ENCODE measurements at regions not wholly inside any gene's neighbourhood (a gene's known extent, or its start where the extent isn't known, plus 50 kb on each side); places are given as distances from the start of the nearest gene placed in this dataset.

DNA sequence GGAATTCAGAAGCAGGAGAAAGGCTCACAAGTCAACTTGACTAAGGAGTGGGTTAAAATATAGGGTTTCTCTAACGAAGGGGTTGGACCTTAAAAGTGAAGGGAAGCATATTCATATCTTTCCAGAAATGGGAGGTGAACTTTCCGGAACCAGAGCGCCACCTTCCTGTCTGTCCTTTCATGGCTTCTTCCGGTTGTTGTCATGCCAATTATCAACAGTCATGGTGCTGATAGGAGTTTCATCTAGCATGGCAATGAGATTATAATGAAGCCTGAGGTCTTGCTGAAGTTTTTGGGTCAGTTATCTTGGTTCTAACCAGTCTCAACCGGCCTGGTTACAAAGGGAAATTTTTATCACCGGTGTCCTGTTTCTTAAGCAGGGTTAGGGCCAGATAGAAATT is 162.9 kb upstream of the NBEA start:
- peaks cover 11% of the 10 kb centered on the region for H3K9me3 Mint-ChIP-seq
- H3K4me1 Mint-ChIP-seq (ENCODE audit: unreplicated experiment) = no peaks in the 10 kb centered on the region
- H3K36me3 Mint-ChIP-seq = no peaks in the 10 kb centered on the region
- no peaks in the 10 kb centered on the region for H3K27me3 Mint-ChIP-seq
- DNase-seq (ENCODE audit: extremely low spot score, unreplicated experiment) = no peak
- H3K27ac Mint-ChIP-seq = no peak overlapping the region
- H3K4me3 Mint-ChIP-seq = no peak overlapping the region
- TF ChIP-seq, protein P1, sequence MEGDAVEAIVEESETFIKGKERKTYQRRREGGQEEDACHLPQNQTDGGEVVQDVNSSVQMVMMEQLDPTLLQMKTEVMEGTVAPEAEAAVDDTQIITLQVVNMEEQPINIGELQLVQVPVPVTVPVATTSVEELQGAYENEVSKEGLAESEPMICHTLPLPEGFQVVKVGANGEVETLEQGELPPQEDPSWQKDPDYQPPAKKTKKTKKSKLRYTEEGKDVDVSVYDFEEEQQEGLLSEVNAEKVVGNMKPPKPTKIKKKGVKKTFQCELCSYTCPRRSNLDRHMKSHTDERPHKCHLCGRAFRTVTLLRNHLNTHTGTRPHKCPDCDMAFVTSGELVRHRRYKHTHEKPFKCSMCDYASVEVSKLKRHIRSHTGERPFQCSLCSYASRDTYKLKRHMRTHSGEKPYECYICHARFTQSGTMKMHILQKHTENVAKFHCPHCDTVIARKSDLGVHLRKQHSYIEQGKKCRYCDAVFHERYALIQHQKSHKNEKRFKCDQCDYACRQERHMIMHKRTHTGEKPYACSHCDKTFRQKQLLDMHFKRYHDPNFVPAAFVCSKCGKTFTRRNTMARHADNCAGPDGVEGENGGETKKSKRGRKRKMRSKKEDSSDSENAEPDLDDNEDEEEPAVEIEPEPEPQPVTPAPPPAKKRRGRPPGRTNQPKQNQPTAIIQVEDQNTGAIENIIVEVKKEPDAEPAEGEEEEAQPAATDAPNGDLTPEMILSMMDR (conservative IDR thresholded peaks at IDR 0.05) = no peak

DNA sequence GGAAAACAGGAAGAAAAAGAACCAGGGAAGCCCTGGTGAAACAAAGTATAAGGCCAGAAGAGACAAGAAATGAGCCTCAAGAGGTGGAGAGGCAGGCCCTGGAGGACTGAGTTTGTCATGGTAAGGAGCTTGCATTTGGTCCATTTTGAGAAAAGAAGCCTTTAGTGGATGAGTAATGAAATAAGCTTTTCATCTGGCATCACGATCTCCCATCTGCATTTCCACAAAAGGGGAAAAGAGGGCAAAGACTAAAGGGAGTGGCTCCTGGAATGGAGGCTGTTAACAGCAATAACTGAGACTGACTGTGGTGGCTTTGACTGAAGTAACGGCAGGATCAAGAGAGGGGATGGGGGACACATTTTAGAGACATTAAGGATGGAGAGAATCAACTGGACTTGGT is 148.8 kb upstream of the NBEA start:
- no peaks in the 10 kb centered on the region for H3K4me1 Mint-ChIP-seq (ENCODE audit: unreplicated experiment)
- H3K27me3 Mint-ChIP-seq = peaks cover 4% of the 10 kb centered on the region
- H3K4me3 Mint-ChIP-seq = no peak overlapping the region
- H3K9me3 Mint-ChIP-seq = peaks cover 4% of the 10 kb centered on the region
- TF ChIP-seq, protein P1 (conservative IDR thresholded peaks at IDR 0.05) = no peak
- no peak overlapping the region for H3K27ac Mint-ChIP-seq
- H3K36me3 Mint-ChIP-seq = no peaks in the 10 kb centered on the region
- no peak for DNase-seq (ENCODE audit: extremely low spot score, unreplicated experiment)

DNA sequence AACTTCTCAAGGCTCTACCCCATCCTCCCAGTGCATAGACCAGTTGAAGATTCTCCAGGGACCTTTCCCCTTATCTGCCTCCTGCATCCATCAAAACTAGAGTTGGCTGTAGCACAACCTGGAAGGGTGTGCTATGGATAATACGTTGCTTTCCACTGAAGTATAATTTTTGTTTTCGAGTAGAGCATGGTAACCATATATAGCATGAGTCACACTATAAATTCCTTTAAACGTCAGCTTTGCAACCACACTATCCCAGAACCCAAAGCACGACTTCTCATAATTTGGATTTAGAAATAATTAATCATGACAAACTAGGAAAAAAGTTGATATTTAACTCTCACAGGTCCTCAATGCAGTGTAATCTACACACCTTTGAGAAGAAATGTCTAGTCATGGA is 138.3 kb upstream of the NBEA start:
- H3K4me1 Mint-ChIP-seq (ENCODE audit: unreplicated experiment) = no peaks in the 10 kb centered on the region
- H3K9me3 Mint-ChIP-seq = no peaks in the 10 kb centered on the region
- no peak for DNase-seq (ENCODE audit: extremely low spot score, unreplicated experiment)
- H3K27me3 Mint-ChIP-seq = no peaks in the 10 kb centered on the region
- H3K27ac Mint-ChIP-seq = no peak overlapping the region
- no peak overlapping the region for H3K4me3 Mint-ChIP-seq
- H3K36me3 Mint-ChIP-seq = no peaks in the 10 kb centered on the region
- TF ChIP-seq, protein P1 (conservative IDR thresholded peaks at IDR 0.05) = no peak

DNA sequence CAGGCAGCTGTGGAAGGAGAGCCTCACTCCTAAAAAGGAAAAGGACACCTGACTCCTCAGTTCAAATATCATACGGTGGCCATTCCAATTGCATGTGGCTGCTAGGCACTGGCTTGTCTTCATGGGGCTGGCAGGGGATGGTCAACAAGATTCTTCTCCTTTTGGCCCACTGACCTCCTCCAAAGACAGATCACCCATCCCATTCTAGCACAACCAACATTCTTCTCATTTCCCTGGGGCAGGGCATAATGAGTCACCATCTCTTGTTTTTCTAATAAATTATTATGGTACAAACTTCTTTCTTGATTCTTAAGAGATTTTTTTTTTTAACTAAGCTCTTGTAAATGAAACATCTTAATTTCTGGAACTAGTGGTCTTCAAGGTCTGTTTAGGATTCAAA is 136.7 kb upstream of the NBEA start:
- Mint-ChIP-seq H3K4me1 (ENCODE audit: unreplicated experiment) (no peaks in the 10 kb centered on the region), H3K27me3 (no peaks in the 10 kb centered on the region), H3K27ac (no peak overlapping the region), H3K36me3 (no peaks in the 10 kb centered on the region), H3K9me3 (no peaks in the 10 kb centered on the region), H3K4me3 (no peak overlapping the region)
- TF ChIP-seq, protein P1 (conservative IDR thresholded peaks at IDR 0.05) = no peak
- DNase-seq (ENCODE audit: extremely low spot score, unreplicated experiment) = no peak

DNA sequence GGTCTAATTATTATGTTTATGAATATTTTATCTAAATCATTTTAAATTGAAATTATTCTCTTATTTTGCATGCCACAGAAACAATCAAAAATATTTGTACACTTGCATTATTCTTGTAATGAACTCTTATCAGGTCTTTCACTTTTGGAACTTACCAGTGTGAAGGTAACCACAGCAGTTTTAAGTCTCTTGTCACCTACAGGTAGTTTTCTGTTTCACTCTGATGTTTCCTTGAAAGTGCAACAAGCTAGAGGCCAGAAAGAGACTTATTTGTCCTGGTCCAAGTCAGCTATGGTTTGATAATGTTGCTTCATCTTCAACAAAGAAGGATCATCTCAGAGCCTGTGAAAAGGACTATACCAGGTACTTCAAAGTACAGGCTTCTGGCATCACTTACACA is 133.4 kb upstream of the NBEA start:
- no peak for DNase-seq (ENCODE audit: extremely low spot score, unreplicated experiment)
- Mint-ChIP-seq H3K4me3 (no peak overlapping the region), H3K9me3 (peaks cover 10% of the 10 kb centered on the region), H3K27me3 (no peaks in the 10 kb centered on the region), H3K36me3 (no peaks in the 10 kb centered on the region), H3K4me1 (ENCODE audit: unreplicated experiment) (no peaks in the 10 kb centered on the region), H3K27ac (no peak overlapping the region)
- TF ChIP-seq, protein P1 (conservative IDR thresholded peaks at IDR 0.05) = no peak

DNA sequence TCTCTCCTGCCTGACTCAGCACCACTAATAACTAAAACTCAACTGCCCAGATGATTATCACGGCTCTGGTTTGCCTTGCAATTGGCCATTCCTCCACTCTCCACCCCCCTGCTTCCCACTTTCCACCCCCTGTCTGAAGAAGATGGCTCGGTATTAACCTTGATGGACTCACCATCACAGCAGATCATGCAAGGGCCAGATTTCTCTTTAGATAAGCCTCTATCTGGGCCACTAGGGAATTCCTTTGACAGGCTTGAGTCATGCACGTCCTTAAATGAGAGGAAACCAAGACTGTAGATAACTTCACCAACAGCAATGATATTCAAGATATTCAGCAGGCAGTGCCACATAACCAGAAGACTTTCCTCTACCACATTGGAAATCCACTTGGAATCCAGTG is 131.1 kb upstream of the NBEA start:
- Mint-ChIP-seq H3K27me3 (no peaks in the 10 kb centered on the region), H3K36me3 (no peaks in the 10 kb centered on the region), H3K9me3 (peaks cover 10% of the 10 kb centered on the region), H3K27ac (no peak overlapping the region), H3K4me1 (ENCODE audit: unreplicated experiment) (peaks cover 5% of the 10 kb centered on the region), H3K4me3 (no peak overlapping the region)
- TF ChIP-seq, protein P1 (conservative IDR thresholded peaks at IDR 0.05) = no peak
- no peak for DNase-seq (ENCODE audit: extremely low spot score, unreplicated experiment)
